Ramos (cell line): ENCODE measurements at regions not wholly inside any gene's neighbourhood (a gene's known extent, or its start where the extent isn't known, plus 50 kb on each side); places are given as distances from the start of the nearest gene placed in this dataset.
"Not testable (repeated sequence)": the region's sequence is repeated elsewhere in the genome, so short reads cannot be mapped to it uniquely, and the experiment has no call there.

Experiments
- in situ Hi-C: fragments of 300-500 bp; cut with MboI; formaldehyde crosslinking; loops from one replicate; pipeline ENCODE4 v1.14.3; 2022; ENCODE audit warnings: low sequenced_read_pairs; ENCODE audit not compliant: unreplicated experiment

DNA sequence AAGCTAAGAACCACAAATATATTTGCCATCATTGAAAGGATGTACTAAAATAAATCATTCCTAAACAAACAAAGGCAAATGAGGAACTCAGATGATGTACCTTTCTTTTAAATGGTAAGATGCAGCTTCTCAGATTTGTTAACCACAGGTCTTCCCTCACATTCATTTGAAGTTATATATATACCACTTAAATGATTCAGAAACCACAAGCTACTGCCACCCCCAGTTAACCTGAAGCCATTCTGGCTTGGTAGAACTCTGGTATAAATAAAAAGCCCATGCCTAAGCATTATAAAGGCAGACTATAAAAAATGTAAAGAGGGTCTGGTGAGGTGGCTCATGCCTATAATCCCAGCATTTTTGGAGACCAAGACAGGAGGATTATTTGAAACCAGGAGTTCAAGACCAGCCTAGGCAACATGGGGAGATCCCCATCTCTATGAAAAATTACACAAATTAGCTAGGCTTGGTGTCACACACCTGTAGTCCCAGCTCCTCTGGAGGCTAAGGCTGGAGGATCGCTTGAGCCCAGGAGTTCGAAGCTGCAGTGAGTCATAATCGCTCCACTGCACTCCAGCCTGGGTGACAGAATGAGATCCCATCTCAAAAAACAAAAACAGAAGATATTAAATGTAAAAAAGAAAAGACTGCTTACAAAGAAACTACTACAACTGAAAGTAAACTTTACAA is 1185.3 kb downstream of the JRKL start:
- in situ Hi-C loops, result no loop called here

DNA sequence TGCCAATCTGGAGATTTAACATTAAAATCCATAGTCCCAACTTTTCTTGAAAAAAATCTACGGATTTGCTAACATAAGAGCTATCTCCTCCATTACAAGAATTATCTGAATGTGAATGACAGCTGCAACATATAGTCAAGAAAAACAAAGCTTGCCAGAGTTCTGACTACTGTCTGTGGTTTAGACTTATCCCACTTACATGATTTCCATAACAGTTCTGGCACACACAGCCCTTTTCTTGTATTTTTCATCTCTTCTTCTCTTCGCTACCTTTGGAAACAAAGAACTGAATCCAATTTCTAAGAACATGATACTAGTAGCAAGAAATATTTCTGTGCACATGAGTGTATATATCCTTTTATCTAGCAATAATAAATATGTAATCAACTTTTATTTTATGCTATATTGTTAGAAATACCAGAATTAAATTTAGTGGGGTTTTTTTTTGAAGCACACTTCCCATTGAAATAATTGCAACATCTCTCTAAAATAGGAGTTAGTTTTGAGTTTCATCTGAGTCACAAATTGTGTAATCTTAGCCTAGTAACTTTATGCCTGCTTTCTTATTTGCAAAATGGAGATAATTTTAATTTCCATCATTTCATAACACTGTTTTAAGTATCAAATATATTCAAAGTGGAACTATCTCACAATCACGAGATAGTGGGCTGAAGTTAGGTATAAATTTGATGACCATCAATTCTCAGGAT is 1217.6 kb downstream of the JRKL start:
- in situ Hi-C loops, result no loop called here

DNA sequence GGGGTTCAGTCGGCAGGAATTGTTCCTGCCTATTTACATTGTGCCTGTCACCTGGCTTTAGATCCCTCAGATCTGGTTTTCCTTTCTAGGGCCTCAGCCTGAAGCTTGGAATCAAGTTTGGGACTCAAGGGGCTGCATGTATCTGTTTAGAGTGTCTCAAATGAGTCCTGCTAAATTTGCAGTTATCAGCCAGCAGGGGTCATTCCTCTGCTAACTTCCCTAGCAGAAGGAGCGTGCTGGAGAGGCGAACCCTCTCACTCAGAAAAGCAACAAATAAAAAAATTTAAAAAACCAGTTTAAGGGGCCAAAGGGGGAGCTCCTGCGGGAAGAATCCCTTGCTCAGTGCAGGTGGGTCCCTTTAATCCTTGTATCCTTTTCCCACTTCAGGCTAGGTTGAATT is 1220.2 kb downstream of the JRKL start:
- in situ Hi-C loops, result no loop called here

DNA sequence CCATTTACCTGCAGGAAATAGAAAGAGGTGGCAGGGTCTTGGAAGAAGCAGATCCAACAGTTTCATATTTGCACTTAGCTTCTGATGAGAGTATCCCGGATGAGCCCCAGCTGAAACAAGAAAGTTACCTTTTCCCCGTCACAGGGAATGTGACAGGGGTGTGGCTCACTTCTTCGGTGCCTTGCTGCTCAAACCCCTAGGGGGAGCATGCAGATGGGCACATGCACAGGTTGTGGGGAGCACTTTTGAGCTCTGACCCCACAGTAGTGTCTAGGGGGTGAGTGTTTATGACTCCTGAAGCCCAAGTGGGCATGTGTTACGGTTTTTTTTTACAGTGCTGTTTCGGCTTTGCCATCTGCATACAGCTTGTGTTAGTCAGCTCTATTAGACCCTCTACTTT is 1221.0 kb downstream of the JRKL start:
- in situ Hi-C loops, result no loop called here

DNA sequence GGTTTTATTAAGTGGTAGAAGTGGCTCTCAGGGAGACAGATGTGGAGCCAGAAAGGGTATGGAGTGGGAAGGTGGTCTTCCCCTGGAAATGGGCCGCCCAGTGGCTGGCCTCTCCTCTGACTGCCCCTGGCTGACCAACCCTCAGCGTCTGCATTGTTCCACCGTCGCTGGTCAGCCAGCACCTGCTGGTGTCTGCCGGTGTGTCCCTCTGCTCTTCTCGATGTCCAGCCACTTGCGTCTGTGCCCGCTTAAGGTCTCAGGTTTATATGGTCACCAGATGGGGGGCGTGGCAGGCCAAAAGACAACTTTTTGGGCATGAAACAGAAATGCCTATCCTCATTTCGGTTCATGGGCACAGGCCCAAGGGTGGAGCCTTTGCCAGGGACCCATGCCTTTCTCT is 1221.5 kb downstream of the JRKL start:
- in situ Hi-C loops, result no loop called here

DNA sequence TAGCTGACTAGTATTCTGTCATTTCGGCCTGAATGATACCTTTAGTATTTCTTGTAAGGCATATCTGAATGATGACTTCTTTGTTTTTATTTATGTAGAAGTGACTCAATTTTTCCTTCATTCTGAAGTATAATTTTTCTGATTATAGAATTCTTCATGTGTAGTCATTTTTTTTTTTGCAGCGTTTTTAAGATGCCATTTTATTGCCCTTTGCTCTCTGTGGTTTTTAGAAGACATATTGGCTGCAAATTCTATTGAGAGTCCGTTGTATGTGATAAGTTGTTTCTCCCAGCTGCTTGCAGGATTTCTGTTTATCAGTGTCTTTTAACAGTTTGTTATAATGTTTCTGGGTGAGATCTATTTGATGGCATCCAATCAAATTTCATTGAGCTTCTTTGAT is 1224.8 kb downstream of the JRKL start:
- in situ Hi-C loops, result no loop called here

DNA sequence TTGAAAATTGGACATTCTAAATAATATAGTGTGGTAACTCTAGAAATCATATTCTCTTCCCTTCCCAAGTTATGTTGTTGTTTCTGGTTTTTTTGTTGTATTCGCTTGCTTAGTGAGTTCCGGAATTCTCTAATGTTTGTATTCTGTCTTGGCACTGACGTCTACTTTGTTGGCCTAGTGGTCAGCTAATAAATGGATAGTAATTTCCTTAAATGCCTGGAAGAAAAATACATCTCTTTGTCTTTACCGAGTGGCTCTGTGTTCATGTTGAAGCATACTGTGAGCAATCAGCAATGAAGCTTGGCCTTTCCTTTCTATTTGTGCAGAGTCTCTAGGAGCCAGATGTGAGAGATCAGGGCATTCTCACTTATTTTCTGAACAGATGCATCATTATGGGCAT is 1225.7 kb downstream of the JRKL start:
- in situ Hi-C loops, result no loop called here

DNA sequence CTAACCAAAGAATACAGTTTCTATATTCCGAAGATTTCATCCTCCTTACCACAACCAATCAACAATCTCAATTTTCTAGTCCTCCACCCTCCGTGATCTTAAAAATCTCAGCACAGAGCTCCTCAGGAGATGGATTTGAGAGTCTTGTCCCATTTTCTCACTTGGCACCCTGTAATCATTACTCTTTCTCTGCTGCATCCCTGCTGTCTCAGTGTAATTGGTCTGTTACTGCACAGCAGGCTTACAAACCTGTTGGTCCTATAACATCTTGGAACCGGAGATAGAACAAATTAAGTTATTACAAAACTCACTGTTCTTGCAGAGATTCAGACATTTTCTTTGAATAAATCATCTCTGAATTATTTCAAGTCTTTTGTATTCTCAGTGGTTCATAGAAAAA is 1227.2 kb downstream of the JRKL start:
- in situ Hi-C loops, result no loop called here

DNA sequence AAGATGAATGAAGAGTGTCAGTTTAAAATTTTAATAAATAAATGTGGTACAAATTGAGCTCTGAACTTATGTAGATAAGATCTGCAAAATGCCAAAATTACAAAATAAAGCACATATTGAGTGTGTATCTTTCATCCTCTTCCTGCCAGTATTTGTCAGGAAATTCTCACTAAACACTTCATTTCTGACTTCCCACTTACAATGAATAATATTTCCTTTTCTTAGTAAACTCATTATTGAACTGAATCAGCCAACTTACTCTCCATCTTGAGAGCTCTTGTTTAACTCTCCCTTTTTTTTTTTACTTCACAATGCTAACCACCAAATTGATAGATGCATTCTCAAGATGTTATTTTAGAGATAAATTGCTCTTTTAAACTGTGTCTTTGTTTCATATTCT is 1230.2 kb downstream of the JRKL start:
- in situ Hi-C loops, result no loop called here

DNA sequence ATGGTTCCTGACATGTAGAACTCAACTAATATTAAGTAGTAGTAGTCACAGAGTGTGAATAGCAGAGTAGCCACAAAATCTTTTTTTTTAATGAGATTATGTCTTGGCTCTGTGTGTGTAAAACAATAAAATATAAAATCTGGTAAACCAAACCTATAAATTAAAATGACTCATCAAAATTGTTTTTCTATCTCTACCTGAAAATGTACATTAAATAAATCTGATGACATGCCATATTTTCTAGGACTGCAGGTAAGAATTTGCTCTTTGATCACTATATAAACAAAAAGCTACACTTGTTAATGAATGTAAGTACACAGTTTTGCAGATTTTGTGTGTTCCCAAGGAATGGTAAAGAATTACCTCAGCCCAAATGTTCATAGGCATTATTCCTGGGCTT is 1231.5 kb downstream of the JRKL start:
- in situ Hi-C loops, result no loop called here

DNA sequence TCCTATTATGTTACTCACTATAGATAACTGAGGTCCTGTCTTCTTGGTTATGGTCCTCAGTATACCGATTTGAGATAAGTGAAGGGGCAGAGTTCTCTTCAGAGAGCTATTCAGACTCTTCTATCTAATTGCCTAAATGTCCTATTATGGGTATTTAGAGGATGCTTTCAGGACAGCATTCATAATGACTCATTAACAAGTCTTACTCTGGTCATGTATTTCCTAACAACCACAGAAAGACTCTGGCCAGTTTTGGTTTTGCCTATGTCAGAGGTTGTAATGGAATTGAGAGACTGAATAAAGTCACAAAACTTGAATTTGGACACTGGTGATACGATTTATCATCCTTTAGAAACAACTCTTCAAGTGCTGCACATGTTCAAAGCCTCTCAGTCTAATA is 1233.0 kb downstream of the JRKL start:
- in situ Hi-C loops, result no loop called here

DNA sequence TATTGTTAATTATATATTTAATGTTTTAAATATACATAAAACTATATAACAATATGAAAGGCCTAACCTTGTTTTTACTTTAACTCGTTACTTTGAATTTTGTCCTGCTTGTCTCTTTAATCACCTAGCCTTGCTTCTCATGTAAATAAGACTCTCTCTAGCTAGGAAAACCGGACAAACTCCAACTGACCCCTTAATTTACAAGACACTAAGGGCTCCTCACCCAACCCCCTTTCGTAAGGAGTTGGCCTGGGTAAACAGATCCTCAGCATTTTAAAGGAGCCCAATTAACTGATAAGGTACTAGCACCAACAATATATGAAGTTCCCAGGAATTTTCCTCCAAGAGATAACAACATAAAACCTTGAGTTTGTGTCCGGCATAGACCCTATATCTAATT is 1246.9 kb downstream of the JRKL start:
- in situ Hi-C loops, result not testable (repeated sequence)

DNA sequence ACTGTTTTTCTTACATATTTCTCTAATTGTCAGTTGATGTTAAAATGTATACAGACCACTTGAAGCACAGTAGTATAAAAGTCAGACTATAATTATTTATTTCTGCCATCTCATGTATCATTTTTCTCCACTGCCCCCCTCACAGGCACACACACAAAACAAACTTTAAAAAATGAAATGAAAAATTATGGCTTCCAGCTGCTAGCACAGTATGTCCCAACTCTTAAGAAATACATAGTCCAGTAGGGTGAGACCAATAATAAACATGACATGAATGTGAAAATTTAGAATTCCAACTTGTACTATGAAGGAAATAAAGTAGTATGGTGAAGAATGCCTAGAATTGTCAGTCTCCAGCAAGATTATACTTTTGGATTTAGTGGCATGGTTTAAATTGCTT is 1247.9 kb downstream of the JRKL start:
- in situ Hi-C loops, result no loop called here

DNA sequence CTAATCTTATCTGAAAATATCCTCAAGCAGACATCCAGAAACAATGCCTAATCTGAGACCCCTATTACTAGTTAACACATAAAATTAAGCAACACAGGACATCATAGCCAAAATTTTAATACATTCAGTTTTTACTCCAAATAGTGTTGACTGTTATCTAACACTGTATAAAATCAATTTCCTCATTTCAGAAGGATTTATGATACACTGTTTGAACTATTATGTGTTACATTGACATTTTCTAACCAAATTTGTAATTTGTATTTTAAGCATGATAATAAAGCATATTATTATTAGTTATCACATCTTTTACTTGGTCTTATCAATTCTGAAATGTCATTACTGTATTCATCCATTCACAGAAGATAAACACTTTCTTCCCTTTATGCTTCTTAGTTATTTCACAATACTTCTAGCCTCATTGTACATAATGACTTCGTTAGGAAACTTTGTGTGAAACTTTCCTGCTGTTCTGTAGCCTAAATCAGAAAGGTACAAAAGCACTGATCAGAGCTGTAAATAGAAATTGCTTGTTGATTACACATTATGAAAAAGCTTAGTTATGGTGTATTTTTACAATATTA is 1248.9 kb downstream of the JRKL start:
- in situ Hi-C loops, result no loop called here

DNA sequence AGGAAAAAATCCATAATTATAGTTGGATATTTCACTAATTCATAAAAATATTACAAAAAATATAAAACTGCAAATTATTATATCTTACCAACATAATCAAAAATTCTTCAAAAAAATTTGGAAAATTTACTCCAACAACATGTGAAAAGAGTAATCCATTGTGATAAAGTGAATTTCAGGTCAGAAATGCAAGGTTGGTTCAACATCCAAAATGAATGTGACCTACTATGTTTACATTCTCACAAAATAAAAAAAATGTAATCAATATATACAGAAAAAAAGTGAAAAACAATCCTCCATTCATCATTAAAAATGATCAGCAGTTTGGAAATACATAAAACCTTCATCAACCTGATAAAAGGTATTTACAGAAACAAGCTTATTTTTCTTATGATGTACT is 1252.2 kb downstream of the JRKL start:
- in situ Hi-C loops, result no loop called here

DNA sequence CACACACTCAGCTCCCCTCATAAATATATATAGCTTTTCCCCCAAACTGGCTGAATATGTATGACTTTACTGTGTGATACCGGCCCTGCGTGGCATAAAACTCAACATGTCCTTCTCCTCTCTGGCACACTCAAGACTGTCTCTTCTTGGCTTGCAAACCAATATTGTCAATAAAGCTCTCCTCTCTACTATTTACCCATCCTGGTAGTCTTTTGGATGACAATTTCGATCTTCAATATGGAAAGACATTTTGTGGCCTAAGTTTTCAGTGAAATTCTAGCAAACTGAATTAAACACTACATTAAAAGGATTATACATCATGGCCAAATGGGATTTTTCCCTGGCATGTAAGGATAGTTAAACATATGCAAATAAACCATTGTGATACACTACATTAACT is 1255.9 kb downstream of the JRKL start:
- in situ Hi-C loops, result no loop called here

DNA sequence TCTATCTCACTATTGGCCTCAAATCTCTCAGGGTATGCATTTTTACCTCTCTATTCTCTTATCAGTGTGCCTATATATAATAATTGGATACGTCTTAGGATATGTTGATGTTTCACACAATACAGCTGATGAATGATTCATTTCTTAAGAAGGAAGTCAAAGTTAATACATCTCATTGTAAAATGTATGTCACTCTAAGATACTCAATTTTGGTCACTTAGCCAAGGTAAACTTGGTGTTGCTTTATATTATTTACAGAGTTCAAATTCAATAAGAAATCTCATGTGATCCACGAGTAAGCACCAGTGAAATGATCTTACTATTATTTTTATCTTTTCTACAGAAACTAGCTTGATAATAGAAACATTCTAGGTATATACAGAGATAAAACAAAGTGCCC is 1266.5 kb downstream of the JRKL start:
- in situ Hi-C loops, result no loop called here

DNA sequence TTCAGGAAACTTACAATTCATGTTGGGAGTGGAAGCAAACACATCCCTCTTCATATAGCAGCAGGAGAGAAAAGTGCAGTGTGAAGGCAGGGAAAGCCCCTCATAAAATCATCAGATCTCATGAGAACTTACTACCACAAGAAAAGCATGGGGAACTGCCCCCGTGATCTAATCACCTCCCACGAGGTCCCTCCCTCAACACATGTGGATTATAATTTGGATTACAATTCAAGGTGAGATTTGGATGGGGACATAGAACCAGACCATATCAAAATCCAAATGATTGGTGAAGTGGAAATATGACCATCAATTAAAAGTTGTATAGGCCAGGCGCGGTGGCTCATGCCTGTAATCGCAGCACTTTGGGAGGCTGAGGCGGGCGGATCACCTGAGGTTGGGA is 1268.0 kb downstream of the JRKL start:
- in situ Hi-C loops, result no loop called here

DNA sequence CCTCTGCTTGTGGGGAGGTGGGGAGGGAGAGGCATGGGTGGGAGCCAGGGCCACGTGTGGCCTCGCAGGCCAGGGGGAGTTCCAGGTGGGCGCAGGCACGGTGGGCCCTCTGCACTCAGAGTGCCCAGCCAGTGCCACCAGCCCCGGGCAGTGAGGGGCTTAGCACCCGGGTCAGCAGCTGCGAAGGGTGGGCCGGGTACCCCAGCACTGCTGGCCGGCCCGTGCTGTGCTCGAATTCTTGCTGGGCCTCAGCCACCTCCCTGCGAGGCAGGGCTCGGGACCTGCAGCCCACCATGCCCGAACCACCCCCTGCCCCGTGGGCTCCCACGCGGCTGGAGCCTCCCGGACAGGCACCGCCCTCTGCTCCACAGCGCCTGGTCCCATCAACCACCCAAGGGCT is 1277.2 kb downstream of the JRKL start:
- in situ Hi-C loops, result no loop called here

DNA sequence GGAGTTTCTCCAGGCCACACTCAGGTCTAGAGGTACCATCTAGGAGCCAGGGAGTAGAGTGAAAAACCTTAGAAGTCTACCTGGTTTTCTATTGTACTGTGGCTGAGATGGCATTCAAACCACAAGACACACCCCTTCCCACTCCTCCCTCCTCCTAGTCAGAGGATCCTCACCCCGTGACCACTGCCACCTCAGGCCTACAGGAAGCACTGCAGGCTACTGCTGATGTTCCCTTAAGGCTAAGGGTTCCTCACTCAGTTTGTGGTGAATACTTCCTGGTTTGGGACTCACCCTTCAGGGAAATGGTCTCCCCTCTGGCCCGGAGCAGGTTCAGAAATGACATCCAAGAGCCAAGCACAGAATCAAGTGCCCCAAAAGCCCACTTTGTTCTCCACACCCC is 1293.9 kb downstream of the JRKL start:
- in situ Hi-C loops, result no loop called here

DNA sequence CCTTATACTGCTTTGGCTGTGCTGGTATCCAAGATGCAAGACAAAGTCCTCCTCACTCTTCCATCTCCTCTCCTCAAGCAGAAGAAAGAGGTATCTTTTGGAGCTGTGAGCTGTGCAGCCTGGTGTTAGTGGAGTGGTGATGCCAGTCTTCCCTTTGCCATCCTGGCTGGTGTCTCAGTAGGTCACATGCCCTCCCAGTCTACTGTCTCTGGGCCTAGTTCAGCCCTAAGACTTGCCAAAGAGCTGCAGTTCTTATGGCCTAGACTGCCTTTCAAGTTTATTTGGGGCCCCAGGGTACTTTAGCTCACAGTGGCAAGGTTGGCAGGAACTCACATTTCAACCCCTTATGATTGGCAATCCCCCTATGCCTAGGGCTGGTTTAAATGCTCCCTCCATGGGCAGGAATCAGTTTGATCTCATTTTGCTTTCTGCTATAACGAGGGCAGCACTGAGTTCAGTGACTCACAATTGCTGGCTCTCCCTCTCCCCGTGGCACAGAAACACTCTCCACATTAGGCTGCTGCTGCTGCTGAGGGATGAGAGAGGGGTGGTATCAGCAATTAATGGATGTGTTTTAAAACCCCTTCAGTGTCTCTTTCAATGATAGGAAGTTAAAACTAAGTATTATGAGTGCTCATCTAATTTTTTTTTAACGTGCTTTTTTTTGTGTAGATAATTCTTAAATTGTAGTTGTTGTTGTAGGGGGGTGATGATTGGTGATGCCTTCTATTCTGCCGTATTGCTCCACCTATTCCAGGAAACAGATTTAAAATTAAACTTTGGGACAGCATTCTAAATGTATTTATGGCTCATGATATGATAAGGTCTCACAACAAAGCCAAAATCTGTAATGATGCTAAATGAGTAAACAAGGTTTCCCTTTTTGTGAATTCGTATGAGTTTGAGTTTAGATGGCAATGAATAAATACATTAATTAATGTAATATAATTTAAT is 1295.0 kb downstream of the JRKL start:
- in situ Hi-C loops, result no loop called here
